Hepatocyte (in vitro differentiated cells): ENCODE measurements at regions not wholly inside any gene's neighbourhood (a gene's known extent, or its start where the extent isn't known, plus 50 kb on each side); places are given as distances from the start of the nearest gene placed in this dataset.

Experiments used
- DNase-seq: peaks from one replicate; pipeline ENCODE4 v3.0.0-alpha.2; 2016; ENCODE audit warnings: low spot score
- H2AFZ ChIP-seq: fragments of 200-600 bp; sonication (generic); 2 replicates; pipeline ENCODE4 v1.6.0; 2016; ENCODE audit warnings: antibody characterized with exemption, mild to moderate bottlenecking
- H3K27ac ChIP-seq: fragments of 200-600 bp; sonication (generic); 2 replicates; pipeline ENCODE4 v1.5.1; 2016; ENCODE audit warnings: mild to moderate bottlenecking
- H3K27me3 ChIP-seq: fragments of 200-600 bp; sonication (generic); 2 replicates; pipeline ENCODE4 v1.6.1; 2016
- H3K36me3 ChIP-seq: fragments of 200-600 bp; sonication (generic); replicated peaks from 2 replicates; pipeline ENCODE4 v1.5.1; 2016; ENCODE audit warnings: low read depth; ENCODE audit not compliant: insufficient read depth
- H3K4me1 ChIP-seq: fragments of 200-600 bp; sonication (generic); 2 replicates; pipeline ENCODE4 v1.5.1; 2016; ENCODE audit warnings: mild to moderate bottlenecking, moderate library complexity; ENCODE audit not compliant: insufficient read depth
- H3K4me2 ChIP-seq: fragments of 200-600 bp; sonication (generic); 2 replicates; pipeline ENCODE4 v1.6.0; 2016
- H3K4me3 ChIP-seq: fragments of 200-600 bp; sonication (generic); 2 replicates; pipeline ENCODE4 v1.5.1; 2016; ENCODE audit warnings: mild to moderate bottlenecking
- H3K79me2 ChIP-seq: fragments of 200-600 bp; sonication (generic); 2 replicates; pipeline ENCODE4 v1.6.0; 2017; ENCODE audit warnings: mild to moderate bottlenecking
- H3K9me2 ChIP-seq: fragments of 200-600 bp; sonication (generic); replicated peaks from 2 replicates; pipeline ENCODE4 v1.6.0; 2017; ENCODE audit warnings: mild to moderate bottlenecking; ENCODE audit not compliant: insufficient read depth
- H3K9me3 ChIP-seq: fragments of 200-600 bp; sonication (generic); 2 replicates; pipeline ENCODE4 v1.5.1; 2016; ENCODE audit warnings: low read depth, mild to moderate bottlenecking
- H4K20me1 ChIP-seq: fragments of 200-600 bp; sonication (generic); 2 replicates; pipeline ENCODE4 v1.6.0; 2016; ENCODE audit warnings: mild to moderate bottlenecking; ENCODE audit not compliant: insufficient read depth, poor library complexity, severe bottlenecking
- EZH2 ChIP-seq: fragments of 200-600 bp; sonication (generic); IDR thresholded peaks from 2 replicates; pipeline ENCODE4 v1.6.1; 2016; ENCODE audit warnings: antibody characterized with exemption, mild to moderate bottlenecking, borderline replicate concordance
- EZH2phosphoT487 ChIP-seq: fragments of 200-600 bp; sonication (generic); IDR thresholded peaks from one replicate; pipeline ENCODE4 v1.6.1; 2018; ENCODE audit warnings: antibody characterized with exemption, mild to moderate bottlenecking, low read depth, moderate library complexity; ENCODE audit not compliant: unreplicated experiment, severe bottlenecking
- WGBS: methylation state at CpG from one replicate; pipeline ENCODE4 v1.1.6; 2016; ENCODE audit warnings: low lambda C conversion rate; ENCODE audit errors: missing lambda C conversion rate; 5-methylcytosine and 5-hydroxymethylcytosine counted together
- TF ChIP-seq, protein P1 (sequence below): fragments of 200-600 bp; sonication (generic); IDR thresholded peaks from 2 replicates; pipeline ENCODE4 v1.5.1; 2016; ENCODE audit warnings: antibody characterized with exemption, mild to moderate bottlenecking; ENCODE audit not compliant: poor library complexity

DNA sequence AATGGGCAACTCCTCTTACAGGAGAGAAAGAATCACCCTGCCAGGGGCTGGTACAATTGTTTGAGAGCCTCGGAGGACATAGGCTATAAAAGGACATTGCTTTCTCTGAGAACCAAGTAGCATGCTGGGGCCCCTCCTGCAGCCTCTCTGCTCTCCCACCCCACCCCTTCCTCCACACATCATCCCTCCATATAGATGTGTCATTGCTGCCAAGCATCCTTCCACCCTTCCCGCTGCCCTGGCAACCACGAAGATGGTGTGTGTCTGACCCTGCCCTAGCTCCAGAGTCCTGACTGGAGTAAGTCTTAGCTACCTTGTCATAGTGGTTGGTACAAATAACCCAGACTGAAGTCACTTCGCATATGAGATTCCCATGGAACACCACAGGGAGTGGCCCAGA, 129.7 kb downstream of the SNX5 start:
- no peak overlapping the region for H2AFZ ChIP-seq
- no peaks in the 10 kb centered on the region for H3K9me3 ChIP-seq
- no peaks in the 10 kb centered on the region for H3K27me3 ChIP-seq
- no peak for TF ChIP-seq EZH2
- H3K27ac ChIP-seq: no peak overlapping the region
- peaks cover 20% of the 10 kb centered on the region for H3K4me1 ChIP-seq
- H3K4me2 ChIP-seq: no peak overlapping the region
- no peaks in the 10 kb centered on the region for H3K9me2 ChIP-seq
- H3K36me3 ChIP-seq: no peaks in the 10 kb centered on the region
- H3K79me2 ChIP-seq: no peaks in the 10 kb centered on the region
- H4K20me1 ChIP-seq: no peaks in the 10 kb centered on the region
- WGBS: 96% methylated on average over 4 of the region's 4 CpGs
- no peak for DNase-seq
- no peak overlapping the region for H3K4me3 ChIP-seq

DNA sequence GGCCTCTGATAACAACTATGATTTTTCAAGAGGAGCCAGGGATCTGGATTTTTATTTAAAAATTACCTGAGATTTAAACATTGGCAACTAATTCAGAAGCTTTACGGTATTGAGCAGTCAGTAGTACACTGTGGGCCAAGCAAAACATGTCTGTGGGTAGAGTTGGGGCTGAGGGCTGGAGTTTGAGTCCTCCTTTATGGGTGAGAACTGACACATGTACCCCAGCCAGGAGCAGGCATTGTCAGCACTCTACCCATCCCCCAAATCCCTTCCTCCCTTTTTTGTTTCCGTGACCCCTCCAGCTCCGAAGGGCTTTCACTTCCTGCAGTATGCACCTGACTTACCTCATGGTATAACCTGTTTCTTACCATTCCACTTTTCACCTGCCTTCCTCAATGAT, 131.4 kb downstream of the SNX5 start:
- peak overlapping the region; percentile 84 for H3K27ac ChIP-seq
- H3K4me1 ChIP-seq: peaks cover 16% of the 10 kb centered on the region
- TF ChIP-seq, protein P1, sequence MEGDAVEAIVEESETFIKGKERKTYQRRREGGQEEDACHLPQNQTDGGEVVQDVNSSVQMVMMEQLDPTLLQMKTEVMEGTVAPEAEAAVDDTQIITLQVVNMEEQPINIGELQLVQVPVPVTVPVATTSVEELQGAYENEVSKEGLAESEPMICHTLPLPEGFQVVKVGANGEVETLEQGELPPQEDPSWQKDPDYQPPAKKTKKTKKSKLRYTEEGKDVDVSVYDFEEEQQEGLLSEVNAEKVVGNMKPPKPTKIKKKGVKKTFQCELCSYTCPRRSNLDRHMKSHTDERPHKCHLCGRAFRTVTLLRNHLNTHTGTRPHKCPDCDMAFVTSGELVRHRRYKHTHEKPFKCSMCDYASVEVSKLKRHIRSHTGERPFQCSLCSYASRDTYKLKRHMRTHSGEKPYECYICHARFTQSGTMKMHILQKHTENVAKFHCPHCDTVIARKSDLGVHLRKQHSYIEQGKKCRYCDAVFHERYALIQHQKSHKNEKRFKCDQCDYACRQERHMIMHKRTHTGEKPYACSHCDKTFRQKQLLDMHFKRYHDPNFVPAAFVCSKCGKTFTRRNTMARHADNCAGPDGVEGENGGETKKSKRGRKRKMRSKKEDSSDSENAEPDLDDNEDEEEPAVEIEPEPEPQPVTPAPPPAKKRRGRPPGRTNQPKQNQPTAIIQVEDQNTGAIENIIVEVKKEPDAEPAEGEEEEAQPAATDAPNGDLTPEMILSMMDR: no peak
- TF ChIP-seq EZH2 (no peak), EZH2phosphoT487 (no peak)
- H2AFZ ChIP-seq: no peak overlapping the region
- H3K79me2 ChIP-seq: no peaks in the 10 kb centered on the region
- H3K4me2 ChIP-seq: peak overlapping the region; percentile 28
- 96% methylated on average over 3 of the region's 3 CpGs for WGBS
- no peaks in the 10 kb centered on the region for H3K27me3 ChIP-seq
- H3K9me3 ChIP-seq: no peaks in the 10 kb centered on the region
- H3K9me2 ChIP-seq: no peaks in the 10 kb centered on the region
- no peak for DNase-seq
- H4K20me1 ChIP-seq: no peaks in the 10 kb centered on the region
- H3K4me3 ChIP-seq: no peak overlapping the region
- no peaks in the 10 kb centered on the region for H3K36me3 ChIP-seq

DNA sequence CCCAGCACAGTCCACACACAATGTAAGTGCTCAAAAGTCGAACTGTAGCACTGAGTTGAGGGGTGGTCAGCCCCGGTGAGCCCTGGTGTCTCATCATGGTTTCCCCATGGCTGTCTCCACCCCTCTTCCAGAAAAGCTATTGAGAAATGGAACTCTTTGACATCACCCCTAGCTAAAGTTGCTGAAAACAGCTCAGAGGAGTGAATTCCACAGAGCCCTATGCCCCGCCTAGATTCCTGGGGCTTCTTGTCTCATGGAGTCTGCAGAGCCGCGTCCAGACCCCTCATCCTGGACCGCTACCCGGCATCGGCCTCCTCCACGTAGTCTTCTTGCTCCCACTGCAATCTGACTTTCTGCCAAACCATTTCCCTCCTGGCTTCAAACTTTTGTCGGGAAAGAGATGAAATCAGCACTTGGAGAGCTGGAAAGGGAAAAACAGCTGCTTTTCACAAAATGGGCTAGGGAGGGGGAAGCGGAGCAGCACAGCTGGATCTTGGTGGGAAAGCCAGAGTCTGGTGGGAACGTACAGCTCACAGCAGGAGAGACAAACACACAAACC, 132.2 kb downstream of the SNX5 start:
- Histone ChIP-seq H3K4me1 (peaks cover 16% of the 10 kb centered on the region), H4K20me1 (no peaks in the 10 kb centered on the region), H3K9me3 (no peaks in the 10 kb centered on the region), H3K27ac (peak overlapping the region; percentile 84), H2AFZ (no peak overlapping the region), H3K9me2 (no peaks in the 10 kb centered on the region), H3K27me3 (no peaks in the 10 kb centered on the region), H3K79me2 (no peaks in the 10 kb centered on the region), H3K4me2 (peak overlapping the region; percentile 28), H3K36me3 (no peaks in the 10 kb centered on the region), H3K4me3 (no peak overlapping the region)
- 59% methylated on average over 12 of the region's 12 CpGs for WGBS
- DNase-seq: peak; percentile 73
- TF ChIP-seq, protein P1: no peak
- TF ChIP-seq EZH2phosphoT487 (no peak), EZH2 (no peak)

DNA sequence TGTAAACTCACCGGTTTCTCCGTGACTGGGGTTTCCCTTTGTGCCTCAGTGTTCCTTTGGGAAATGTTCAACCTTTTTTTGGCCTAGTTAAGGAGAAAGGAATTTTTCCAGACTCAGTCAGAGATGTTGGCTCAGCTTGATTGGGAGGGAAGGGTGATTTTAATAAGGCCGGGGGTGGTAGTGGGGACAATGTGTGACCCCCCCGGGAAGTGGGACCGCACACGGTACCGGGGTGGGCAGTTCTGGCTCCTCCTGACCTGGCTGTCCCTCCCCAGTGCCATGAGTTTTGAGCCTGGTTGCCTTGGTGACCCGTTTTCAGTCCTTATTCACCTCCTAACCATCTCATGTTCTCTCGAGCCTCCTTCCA, 132.7 kb downstream of the SNX5 start:
- TF ChIP-seq EZH2phosphoT487 (no peak), EZH2 (no peak)
- TF ChIP-seq, protein P1: no peak
- Histone ChIP-seq H3K4me3 (no peak overlapping the region), H3K27ac (peak overlapping the region; percentile 84), H3K4me1 (peaks cover 16% of the 10 kb centered on the region), H4K20me1 (no peaks in the 10 kb centered on the region), H3K9me2 (no peaks in the 10 kb centered on the region), H3K4me2 (no peak overlapping the region), H3K27me3 (no peaks in the 10 kb centered on the region), H3K79me2 (no peaks in the 10 kb centered on the region), H3K9me3 (no peaks in the 10 kb centered on the region), H3K36me3 (no peaks in the 10 kb centered on the region), H2AFZ (no peak overlapping the region)
- DNase-seq: no peak
- 92% methylated on average over 9 of the region's 9 CpGs for WGBS
